Epithelial cell of proximal tubule (primary cell): ENCODE measurements at regions not wholly inside any gene's neighbourhood (a gene's known extent, or its start where the extent isn't known, plus 50 kb on each side); places are given as distances from the start of the nearest gene placed in this dataset.
A peak's percentile ranks its signal among the peaks of the same experiment; 100 is the strongest.

Experiments
- DNase-seq: peaks from one replicate; pipeline ENCODE4 v3.0.0-alpha.2; 2011; ENCODE audit warnings: low read depth
- H3K4me3 ChIP-seq: 2 replicates; pipeline ENCODE4 v1.5.1; 2011; ENCODE audit warnings: low read depth, mild to moderate bottlenecking, low read length
- CTCF ChIP-seq: conservative IDR thresholded peaks from 2 replicates; pipeline ENCODE4 v1.5.1; 2012; ENCODE audit warnings: low read depth, mild to moderate bottlenecking, low read length

- no peak for TF ChIP-seq CTCF
- no peak for DNase-seq
- H3K4me3 ChIP-seq = no peak overlapping the region
Measured at GRCh38 chr2:45241061-45241561, 231.9 kb upstream of the SIX2 start.

- TF ChIP-seq CTCF = peak; percentile 48
Measured at GRCh38 chr2:45237850-45238542, 228.7 kb upstream of the SIX2 start.

GRCh38 chr2:45237128-45237527 is 227.9 kb upstream of the SIX2 start:
- DNase-seq = no peak
- TF ChIP-seq CTCF = no peak
- H3K4me3 ChIP-seq = no peak overlapping the region

More at GRCh38 chr2:45237850-45238542, 228.7 kb upstream of the SIX2 start:
- peak; percentile 59 for DNase-seq
- no peak overlapping the region for H3K4me3 ChIP-seq

- DNase-seq = no peak
- TF ChIP-seq CTCF = no peak
- H3K4me3 ChIP-seq = no peak overlapping the region
Measured at GRCh38 chr2:45236268-45236667, 227.0 kb upstream of the SIX2 start.

- H3K4me3 ChIP-seq = no peak overlapping the region
- DNase-seq = no peak
- no peak for TF ChIP-seq CTCF
Measured at GRCh38 chr2:45233301-45233700, 224.0 kb upstream of the SIX2 start.

GRCh38 chr2:45232818-45233217 is 223.6 kb upstream of the SIX2 start:
- H3K4me3 ChIP-seq = no peak overlapping the region
- DNase-seq = no peak
- TF ChIP-seq CTCF = no peak

GRCh38 chr2:45229411-45229810 is 220.2 kb upstream of the SIX2 start:
- TF ChIP-seq CTCF = no peak
- no peak overlapping the region for H3K4me3 ChIP-seq
- DNase-seq = no peak
